HepG2 (cell line): ENCODE measurements at regions not wholly inside any gene's neighbourhood (a gene's known extent, or its start where the extent isn't known, plus 50 kb on each side); places are given as distances from the start of the nearest gene placed in this dataset.

Source experiments
- DBP ChIP-seq: sonication (generic); formaldehyde crosslinking; IDR thresholded peaks from 2 replicates; pipeline ENCODE4 v1.4.0; 2020; ENCODE audit warnings: missing genetic modification reagents; ENCODE audit errors: not compliant biosample characterization
- DNMT3B ChIP-seq: conservative IDR thresholded peaks from 2 replicates; pipeline ENCODE4 v1.6.1; 2016; ENCODE audit warnings: missing biosample characterization, control low read depth
- HMGXB4 ChIP-seq, 2 experiments: sonication (generic) in 1 of 2; formaldehyde crosslinking in 1 of 2; IDR thresholded peaks; 2 replicates each; pipeline versions ENCODE4 v1.4.0 to v1.6.1; 2018 to 2020; ENCODE audit warnings: missing genetic modification reagents in 2 of 2, borderline replicate concordance in 1 of 2, low read depth in 1 of 2, mild to moderate bottlenecking in 1 of 2, missing biosample characterization in 1 of 2
- HNRNPUL1 ChIP-seq: fragments of 200-400 bp; formaldehyde crosslinking; IDR thresholded peaks from 2 replicates; pipeline ENCODE4 v1.6.1; 2017; ENCODE audit warnings: low read depth, mild to moderate bottlenecking, low read length, moderate library complexity
- KAT2B ChIP-seq: fragments of 150-350 bp; IDR thresholded peaks from 2 replicates; pipeline ENCODE4 v1.6.1; 2014; ENCODE audit warnings: low read depth, low read length, borderline replicate concordance
- NFE2 ChIP-seq: sonication (generic); formaldehyde crosslinking; IDR thresholded peaks from 2 replicates; pipeline ENCODE4 v1.4.0; 2020; ENCODE audit warnings: missing genetic modification reagents
- NFE2L1 ChIP-seq: sonication (generic); formaldehyde crosslinking; IDR thresholded peaks from 2 replicates; pipeline ENCODE4 v1.4.0; 2020; ENCODE audit warnings: missing genetic modification reagents, mild to moderate bottlenecking, borderline replicate concordance
- U2AF2 ChIP-seq: fragments of 200-400 bp; formaldehyde crosslinking; IDR thresholded peaks from 2 replicates; pipeline ENCODE4 v1.6.1; 2017; ENCODE audit warnings: low read depth, mild to moderate bottlenecking, low read length
- ZBTB43 ChIP-seq: sonication (generic); formaldehyde crosslinking; conservative IDR thresholded peaks from 2 replicates; pipeline ENCODE4 v1.4.0; 2020; ENCODE audit warnings: missing genetic modification reagents
- ZBTB44 ChIP-seq: sonication (generic); formaldehyde crosslinking; IDR thresholded peaks from 2 replicates; pipeline ENCODE4 v1.4.0; 2020; ENCODE audit warnings: missing genetic modification reagents
- ZFP90 ChIP-seq: sonication (generic); formaldehyde crosslinking; IDR thresholded peaks from 2 replicates; pipeline ENCODE4 v1.8.0; 2022; ENCODE audit warnings: missing genetic modification reagents, mild to moderate bottlenecking, inconsistent platforms, borderline replicate concordance
- ZFY ChIP-seq: sonication (generic); formaldehyde crosslinking; IDR thresholded peaks from 2 replicates; pipeline ENCODE4 v1.4.0; 2020; ENCODE audit warnings: missing genetic modification reagents
- ZNF275 ChIP-seq: sonication (generic); formaldehyde crosslinking; IDR thresholded peaks from 2 replicates; pipeline ENCODE4 v1.8.0; 2022; ENCODE audit warnings: missing genetic modification reagents, mild to moderate bottlenecking, inconsistent platforms, borderline replicate concordance
- ZNF33B ChIP-seq: sonication (generic); formaldehyde crosslinking; IDR thresholded peaks from 2 replicates; pipeline ENCODE4 v1.5.1; 2020; ENCODE audit warnings: mild to moderate bottlenecking, missing genetic modification reagents
- ZNF343 ChIP-seq: sonication (generic); formaldehyde crosslinking; IDR thresholded peaks from 2 replicates; pipeline ENCODE4 v1.4.0; 2020; ENCODE audit warnings: mild to moderate bottlenecking, missing genetic modification reagents
- ZNF383 ChIP-seq: sonication (generic); formaldehyde crosslinking; IDR thresholded peaks from 2 replicates; pipeline ENCODE4 v1.4.0; 2020; ENCODE audit warnings: missing genetic modification reagents, mild to moderate bottlenecking, borderline replicate concordance
- ZNF430 ChIP-seq: sonication (generic); formaldehyde crosslinking; IDR thresholded peaks from 2 replicates; pipeline ENCODE4 v1.9.0; 2021; ENCODE audit warnings: mild to moderate bottlenecking, missing genetic modification reagents
- ZNF878 ChIP-seq: sonication (generic); formaldehyde crosslinking; IDR thresholded peaks from 2 replicates; pipeline ENCODE4 v1.8.1; 2023; ENCODE audit warnings: mild to moderate bottlenecking, missing genetic modification reagents, moderate library complexity
- ZSCAN5A ChIP-seq: sonication (generic); formaldehyde crosslinking; IDR thresholded peaks from 2 replicates; pipeline ENCODE4 v1.8.0; 2022; ENCODE audit warnings: mild to moderate bottlenecking, missing genetic modification reagents, borderline replicate concordance

GRCh38 chr9:70470050-70471015 lies 55.9 kb upstream of the KLF9 start (continued):
- no peak; the same call in 1 of the 2 replicates for TF ChIP-seq ZSCAN5A (CRISPR knock-in tag)
- TF ChIP-seq ZNF343: no peak
- TF ChIP-seq ZNF275 (CRISPR knock-in tag): no peak
- no peak for TF ChIP-seq U2AF2
- peak; percentile 88; the same call in 1 of the 2 replicates for TF ChIP-seq DNMT3B (CRISPR knock-in tag)
- TF ChIP-seq HNRNPUL1: no peak
- no peak for TF ChIP-seq ZNF383 (CRISPR knock-in tag)
- peak; percentile 50; the same call in 1 of the 2 replicates for TF ChIP-seq ZBTB43 (CRISPR knock-in tag)
- TF ChIP-seq HMGXB4 (CRISPR knock-in tag; IDR thresholded peaks at IDR 0.05; ENCODE audit: borderline replicate concordance in 1 of 2, low read depth in 1 of 2): no peak
- TF ChIP-seq KAT2B: no peak
- peak; percentile 92 for TF ChIP-seq ZNF430
- peak; percentile 70; the same call in 1 of the 2 replicates for TF ChIP-seq ZNF33B (CRISPR knock-in tag)
- TF ChIP-seq ZFY (CRISPR knock-in tag): no peak
- TF ChIP-seq ZNF878 (CRISPR knock-in tag): 0 out of 2 replicates have a peak, but pooled peaks have one; percentile 50
- no peak for TF ChIP-seq ZBTB44 (CRISPR knock-in tag)
- no peak for TF ChIP-seq DBP (CRISPR knock-in tag)
- no peak for TF ChIP-seq NFE2 (CRISPR knock-in tag)
- no peak for TF ChIP-seq ZFP90 (CRISPR knock-in tag)
- TF ChIP-seq NFE2L1: no peak
